MM.1S (cell line): ENCODE measurements at regions not wholly inside any gene's neighbourhood (a gene's known extent, or its start where the extent isn't known, plus 50 kb on each side); places are given as distances from the start of the nearest gene placed in this dataset.

Experiments
- CTCF ChIP-seq: fragments of 300-600 bp; sonication (generic); IDR thresholded peaks from 2 replicates; pipeline ENCODE4 v1.5.1; 2016; ENCODE audit warnings: antibody characterized with exemption, low read length, mixed read lengths
- EZH2 ChIP-seq: fragments of 300-600 bp; sonication (generic); optimal IDR thresholded peaks from 2 replicates; pipeline ENCODE3; 2017; ENCODE audit warnings: low read depth, mild to moderate bottlenecking, antibody characterized with exemption, low read length, mixed read lengths

DNA sequence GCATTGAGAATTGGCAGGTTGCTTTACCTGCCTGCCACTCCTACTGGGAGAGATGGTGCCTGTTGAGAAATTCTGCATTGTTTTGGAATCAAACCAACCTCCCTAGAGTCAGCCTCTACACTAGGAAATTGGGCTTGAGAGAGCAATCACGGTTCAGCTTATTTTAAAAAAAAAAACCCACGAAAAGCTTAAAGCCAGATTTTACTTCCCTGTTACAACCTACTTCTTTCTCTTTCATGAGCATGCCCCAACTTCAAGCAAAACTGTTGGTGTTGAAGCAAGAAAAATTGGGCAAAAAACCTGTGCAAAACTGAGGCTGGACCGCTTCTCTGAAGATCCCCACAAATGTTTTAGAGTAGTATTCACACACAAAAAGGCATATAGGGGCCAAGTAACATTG is 134.6 kb upstream of the ZEB2 start:
- TF ChIP-seq CTCF, result no peak
- no peak for TF ChIP-seq EZH2
